DMS79 treated with DMSO at 0.1 percent for 48 hours (cell line): ENCODE measurements at regions not wholly inside any gene's neighbourhood (a gene's known extent, or its start where the extent isn't known, plus 50 kb on each side); places are given as distances from the start of the nearest gene placed in this dataset.
"Not testable (repeated sequence)": the region's sequence is repeated elsewhere in the genome, so short reads cannot be mapped to it uniquely, and the experiment has no call there.

Source experiments
- DNase-seq: peaks from one replicate; lab custom pipeline; 2025; lab: John Stamatoyannopoulos, UW

GRCh38 chr15:22519213-22519612 lies 60.5 kb downstream of the GOLGA6L22 start:
- DNase-seq = not testable (repeated sequence)

- not testable (repeated sequence) for DNase-seq
These were observed 67.8 kb downstream of the GOLGA6L22 start for GRCh38 chr15:22526537-22526936.

GRCh38 chr15:22527016-22527415 lies 68.3 kb downstream of the GOLGA6L22 start:
- DNase-seq = not testable (repeated sequence)

DNA sequence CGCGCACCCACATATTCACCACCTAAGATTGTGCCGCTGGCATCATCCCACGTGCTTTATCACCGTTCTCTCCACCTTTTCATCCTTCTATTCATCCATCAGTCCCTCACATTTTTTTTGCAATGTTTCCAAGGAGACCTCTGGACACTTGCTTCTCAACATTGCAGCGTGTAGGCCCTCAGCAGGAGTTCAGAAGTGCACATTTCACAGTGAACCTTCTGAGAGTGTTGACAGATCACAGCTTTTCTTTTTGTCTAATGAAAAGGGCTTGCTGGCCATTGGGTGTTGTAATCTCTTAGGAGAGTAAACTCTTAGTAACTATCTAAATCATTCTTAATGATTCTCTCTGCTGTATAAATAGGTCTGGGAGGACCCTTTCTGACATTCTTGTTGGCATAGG lies 70.5 kb downstream of the GOLGA6L22 start:
- not testable (repeated sequence) for DNase-seq

GRCh38 chr15:22559701-22560100 lies 101.0 kb downstream of the GOLGA6L22 start:
- not testable (repeated sequence) for DNase-seq

- not testable (repeated sequence) for DNase-seq
These were observed 103.0 kb downstream of the GOLGA6L22 start for GRCh38 chr15:22561716-22562115.

- not testable (repeated sequence) for DNase-seq
These were observed 107.8 kb downstream of the GOLGA6L22 start for GRCh38 chr15:22566510-22566909.

DNA sequence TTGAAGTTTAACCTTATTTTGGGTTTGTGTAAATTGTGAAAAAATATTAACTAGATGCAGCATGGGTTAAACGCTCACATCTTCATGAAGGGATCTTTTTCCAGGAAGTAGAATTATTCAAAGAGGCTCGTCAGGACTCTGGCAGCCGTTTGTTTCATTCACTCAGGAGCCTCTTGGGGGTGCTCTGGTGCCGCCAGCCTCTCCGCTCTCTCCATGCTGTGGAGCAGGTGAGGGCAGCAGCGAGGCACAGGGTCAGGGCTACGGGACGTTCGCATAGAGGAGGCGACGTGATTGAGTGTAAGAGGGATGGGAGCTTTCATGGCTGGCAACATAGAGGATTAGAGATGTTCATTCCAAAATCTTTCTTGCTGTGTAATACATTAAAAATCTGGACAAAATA lies 110.8 kb downstream of the GOLGA6L22 start:
- DNase-seq = not testable (repeated sequence)

GRCh38 chr15:22572152-22572735 lies 113.5 kb downstream of the GOLGA6L22 start:
- DNase-seq = not testable (repeated sequence)

DNA sequence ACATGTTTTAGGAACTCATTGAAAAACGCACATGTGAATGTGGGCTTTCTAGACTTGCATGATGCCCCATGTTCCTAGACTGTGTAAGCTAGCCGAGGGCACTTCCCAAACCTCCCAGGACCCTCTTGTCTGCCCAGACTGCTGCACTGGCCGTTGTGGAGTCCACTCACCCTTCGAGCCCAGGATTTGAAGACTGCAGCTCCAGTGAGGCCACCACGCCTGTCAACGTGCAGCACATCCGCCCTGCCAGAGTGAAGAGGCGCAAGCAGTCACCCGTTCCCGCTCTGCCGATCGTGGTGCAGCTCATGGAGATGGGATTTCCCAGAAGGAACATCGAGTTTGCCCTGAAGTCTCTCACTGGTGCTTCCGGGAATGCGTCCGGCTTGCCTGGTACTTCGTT lies 114.1 kb downstream of the GOLGA6L22 start:
- not testable (repeated sequence) for DNase-seq

GRCh38 chr15:22577828-22578227 lies 119.1 kb downstream of the GOLGA6L22 start:
- not testable (repeated sequence) for DNase-seq

- not testable (repeated sequence) for DNase-seq
These were observed 120.5 kb downstream of the GOLGA6L22 start for GRCh38 chr15:22579213-22579612.

DNA sequence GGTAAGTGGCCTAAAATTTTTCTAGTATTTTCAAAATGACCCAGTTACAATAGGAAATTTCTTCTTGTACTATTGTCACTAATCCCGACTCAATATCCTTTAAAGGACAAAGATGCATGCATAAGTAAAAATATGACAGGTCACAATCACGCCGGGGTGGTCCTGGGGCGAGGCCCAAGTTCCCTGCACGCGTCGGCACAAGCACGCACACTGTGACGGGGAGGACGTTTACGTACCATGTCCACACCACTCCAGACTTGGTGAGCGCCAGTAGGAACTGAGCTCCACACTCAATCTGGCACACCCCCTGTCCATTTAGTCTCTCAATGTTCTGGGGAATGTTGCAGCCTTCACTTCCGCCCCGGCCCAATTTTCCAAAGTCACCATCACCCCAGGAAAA lies 128.7 kb downstream of the GOLGA6L22 start:
- DNase-seq = not testable (repeated sequence)

DNA sequence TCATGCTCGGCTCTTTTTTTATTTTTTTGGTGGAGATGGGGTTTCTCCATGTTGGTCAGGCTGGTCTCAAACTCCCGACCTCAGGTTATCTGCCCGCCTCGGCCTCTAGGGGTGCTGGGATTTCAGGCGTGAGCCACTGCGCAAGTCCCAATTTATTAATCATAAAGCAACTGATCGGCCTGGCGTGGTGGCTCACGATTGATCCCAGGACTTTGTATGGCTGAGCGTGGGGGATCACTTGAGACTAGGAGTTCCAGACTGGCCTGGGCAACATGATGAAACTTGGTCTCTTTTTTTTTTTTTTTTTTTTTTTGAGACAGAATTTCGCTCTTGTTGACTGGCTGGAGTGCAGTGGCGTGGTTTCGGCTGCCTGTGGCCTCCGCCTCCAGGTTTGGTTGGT lies 139.8 kb downstream of the GOLGA6L22 start:
- DNase-seq = not testable (repeated sequence)

DNA sequence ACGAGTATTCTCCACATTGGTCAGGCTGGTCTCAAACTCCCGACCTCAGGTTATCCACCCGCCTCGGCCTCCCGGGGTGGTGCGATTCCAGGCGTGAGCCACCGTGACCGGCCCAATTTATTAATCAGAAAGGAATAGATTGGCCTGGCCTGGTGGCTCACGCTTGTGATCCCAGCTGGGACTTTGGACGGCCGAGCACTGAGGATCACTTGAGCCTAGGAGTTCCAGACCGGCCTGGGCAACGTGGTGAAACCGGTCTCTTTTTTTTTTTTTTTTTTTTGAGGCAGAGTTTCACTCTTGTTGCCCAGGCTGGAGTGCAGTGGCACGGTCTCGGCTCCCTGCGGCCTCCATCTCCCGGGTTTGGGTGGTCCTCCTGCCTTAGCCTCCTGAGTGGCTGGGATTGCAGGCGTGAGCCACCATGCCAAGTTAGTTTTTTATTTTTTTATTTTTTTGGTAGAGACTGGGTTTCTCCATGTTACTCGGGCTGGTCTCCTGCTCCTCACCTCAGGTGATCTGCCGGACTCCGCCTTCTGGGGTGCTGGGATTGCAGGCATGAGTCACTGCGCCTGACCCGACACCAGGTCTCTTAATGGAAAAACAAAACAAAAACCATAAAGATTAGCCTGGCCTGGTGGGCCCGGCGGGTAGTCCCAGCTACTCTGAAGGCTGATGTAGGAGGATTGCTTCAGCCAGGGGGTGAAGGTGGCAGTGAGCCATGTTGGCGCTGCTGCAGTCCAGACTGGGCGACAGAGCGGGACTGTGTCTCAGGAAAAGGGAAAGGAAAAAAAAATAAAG lies 141.0 kb downstream of the GOLGA6L22 start:
- not testable (repeated sequence) for DNase-seq

- DNase-seq = not testable (repeated sequence)
These were observed 158.3 kb downstream of the GOLGA6L22 start for GRCh38 chr15:22616976-22617375.

DNA sequence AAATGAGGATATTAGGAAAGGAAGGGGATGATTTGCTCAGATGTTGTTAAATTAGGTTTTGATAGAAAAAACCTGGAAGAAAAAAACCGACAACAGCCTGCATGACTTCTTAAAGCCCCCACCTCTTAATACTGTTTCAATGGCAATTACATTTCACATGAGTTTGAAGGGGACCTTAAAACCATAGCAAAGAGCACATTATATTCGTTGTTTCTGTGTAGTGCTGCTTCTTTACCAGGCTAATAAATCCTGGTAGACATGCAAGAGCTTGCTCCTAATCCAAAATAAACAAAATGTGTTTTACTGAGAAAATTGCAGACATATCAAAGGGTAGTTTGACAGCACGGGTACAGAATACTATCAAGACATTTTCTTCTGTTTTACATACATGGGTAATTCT lies 154.7 kb upstream of the NIPA1 start:
- not testable (repeated sequence) for DNase-seq

- not testable (repeated sequence) for DNase-seq
These were observed 146.5 kb upstream of the NIPA1 start for GRCh38 chr15:22639983-22640382.

DNA sequence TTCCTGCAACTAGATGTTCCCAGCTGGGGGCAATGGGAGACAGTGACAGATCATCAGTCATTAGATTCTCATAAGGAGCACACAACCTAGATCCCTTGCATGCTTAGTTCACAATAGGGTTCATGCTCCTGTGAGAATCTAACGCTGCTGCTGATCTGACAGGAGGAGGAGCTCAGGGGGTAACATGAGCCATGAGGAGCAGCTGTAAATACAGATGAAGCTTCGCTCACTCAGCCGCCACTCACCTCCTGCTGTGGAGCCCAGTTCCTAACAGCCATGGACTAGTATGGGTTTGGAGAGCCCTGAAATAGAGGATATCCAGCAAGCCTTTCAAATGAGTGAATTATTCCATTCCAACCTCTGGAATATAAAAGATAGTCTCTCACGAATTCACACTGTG lies 137.0 kb upstream of the NIPA1 start:
- not testable (repeated sequence) for DNase-seq

DNA sequence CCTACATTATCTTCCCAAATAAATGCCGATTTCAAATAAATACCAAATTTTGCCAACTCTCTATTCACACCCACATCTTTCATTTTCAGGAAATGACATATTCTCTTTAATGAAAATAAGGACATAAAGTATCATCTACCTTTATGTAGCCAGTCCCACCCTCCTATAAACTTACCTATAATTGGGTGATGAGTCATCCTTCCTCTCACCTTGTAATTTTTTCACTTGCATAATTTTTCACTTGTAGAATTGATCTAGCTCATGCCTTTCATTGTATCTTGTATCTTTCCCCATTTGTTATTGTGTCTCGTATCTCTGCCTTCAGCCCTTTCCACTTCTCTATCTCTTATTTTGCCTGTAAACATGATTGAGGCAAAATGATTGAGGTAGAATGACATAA lies 135.3 kb upstream of the NIPA1 start:
- not testable (repeated sequence) for DNase-seq

DNA sequence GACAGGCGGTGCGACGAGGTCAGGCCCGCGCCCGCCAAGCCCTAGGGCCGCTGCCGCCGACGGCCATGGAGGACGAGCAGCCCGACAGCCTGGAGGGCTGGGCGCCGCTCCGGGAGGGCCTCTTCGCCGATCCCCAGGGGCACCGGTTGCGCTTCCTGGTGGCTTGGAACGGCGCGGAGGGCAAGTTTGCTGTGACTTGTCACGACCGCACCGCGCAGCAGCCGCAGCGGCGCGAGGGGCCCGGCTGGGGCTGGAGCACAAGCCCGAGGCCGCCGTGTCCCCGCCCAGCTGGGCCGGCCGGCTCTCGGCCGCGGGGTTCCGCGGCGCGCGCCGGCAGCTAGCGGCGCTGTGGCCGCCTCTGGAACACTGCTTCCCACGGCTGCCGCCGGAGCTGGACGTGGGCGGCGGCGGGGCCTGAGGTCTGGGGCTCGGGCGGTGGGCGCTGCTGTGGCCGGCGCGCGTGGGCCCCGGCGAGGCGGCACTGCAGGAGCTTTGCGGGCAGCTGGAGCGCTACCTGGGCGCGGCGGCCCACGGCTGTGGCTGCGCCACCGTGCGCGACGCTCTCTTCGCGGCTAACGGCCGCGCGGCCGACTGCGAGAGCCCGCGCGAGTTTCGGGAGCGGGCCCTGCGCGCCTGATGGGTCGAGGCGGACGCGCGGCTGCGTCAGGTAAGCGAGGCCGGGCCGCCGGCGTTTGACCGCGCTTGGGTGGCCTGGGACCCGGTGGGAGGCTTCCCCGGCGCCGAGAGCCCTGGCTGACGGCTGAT lies 122.0 kb upstream of the NIPA1 start:
- DNase-seq = not testable (repeated sequence)

- DNase-seq = not testable (repeated sequence)
These were observed 121.3 kb upstream of the NIPA1 start for GRCh38 chr15:22665059-22665702.
